ENCODE measurements at regions not wholly inside any gene's neighbourhood (a gene's known extent, or its start where the extent isn't known, plus 50 kb on each side); places are given as distances from the start of the nearest gene placed in this dataset.
"Not testable (repeated sequence)": the region's sequence is repeated elsewhere in the genome, so short reads cannot be mapped to it uniquely, and the experiment has no call there.

DNA sequence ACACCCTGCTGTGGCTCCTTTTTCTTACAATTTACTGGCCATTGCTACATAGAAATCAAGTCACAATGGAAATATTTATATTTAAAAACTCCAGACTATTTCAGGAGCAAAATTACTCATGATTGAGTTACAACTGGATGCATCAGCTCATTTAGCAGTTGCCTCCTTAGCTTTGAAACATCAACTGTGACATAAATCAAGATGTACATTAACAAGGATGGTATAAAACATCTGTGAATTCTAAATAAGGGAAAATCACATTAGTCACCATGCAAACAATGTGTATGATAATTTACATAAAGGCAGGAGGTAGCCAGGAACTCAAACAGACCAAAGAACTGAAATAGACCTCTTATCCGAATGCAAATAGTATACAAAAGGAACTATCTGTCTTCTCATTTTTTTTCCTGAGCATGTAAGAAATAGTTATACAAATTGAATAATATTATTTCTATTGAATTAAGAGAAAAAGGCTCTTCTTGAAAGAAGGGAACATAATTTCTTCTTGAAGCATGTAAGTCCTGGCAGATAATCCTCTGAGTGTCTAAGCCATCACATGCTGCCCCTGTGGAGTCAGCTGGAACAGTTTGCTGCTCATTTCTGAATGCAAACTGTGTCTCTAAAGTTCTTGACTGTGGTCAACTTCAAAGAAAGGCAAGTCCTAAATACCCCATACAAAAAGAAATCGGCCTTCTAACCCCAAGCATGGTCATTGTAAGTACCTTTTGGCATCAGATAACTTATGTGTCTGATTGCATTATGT, 151.2 kb downstream of the NAA11 start:
- peak in 1 of 3 experiments; percentile 13 for DNase-seq

GRCh38 chr4:79173186-79173585, 152.7 kb downstream of the NAA11 start:
- DNase-seq, result no peak

GRCh38 chr4:79170077-79170476, 155.8 kb downstream of the NAA11 start:
- DNase-seq, result no peak

DNA sequence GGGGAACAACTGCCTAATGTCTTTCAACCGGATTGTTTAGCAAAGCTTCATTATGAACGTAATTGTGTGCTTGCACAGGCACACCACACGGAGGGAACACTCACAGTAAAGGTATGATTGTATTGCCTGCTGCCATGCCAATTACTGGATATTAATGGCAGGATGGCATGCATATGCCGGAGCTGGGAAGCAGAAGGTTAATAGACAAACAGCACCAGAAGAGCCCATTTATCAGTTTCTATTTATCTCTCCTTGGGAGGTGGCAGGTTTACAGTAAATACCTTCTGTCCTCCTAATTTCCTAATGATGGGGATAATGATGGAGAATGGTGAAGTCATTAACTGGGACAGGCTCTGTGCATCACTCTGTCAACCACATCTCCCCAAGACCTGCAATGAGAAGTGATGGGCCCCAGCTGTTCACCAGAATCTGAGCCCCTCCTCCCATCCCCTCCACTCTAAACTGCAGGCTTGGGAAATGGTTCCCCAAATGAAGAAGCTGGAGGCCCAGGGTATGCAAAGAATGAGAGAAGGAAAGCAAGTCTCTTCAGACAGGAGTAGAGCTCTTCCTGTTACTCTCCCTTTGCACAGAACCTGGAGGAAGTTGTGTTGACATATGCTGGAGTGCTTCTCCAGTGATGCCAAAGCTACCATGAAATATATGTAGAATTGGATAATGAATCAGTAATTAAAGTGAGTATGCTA, 160.8 kb downstream of the NAA11 start:
- peak in 2 of 3 experiments; percentile 35 to 80 for DNase-seq

- DNase-seq, result no peak
These were observed 161.8 kb downstream of the NAA11 start for GRCh38 chr4:79163981-79164490.

- DNase-seq, result no peak
These were observed 164.9 kb downstream of the NAA11 start for GRCh38 chr4:79160962-79161361.

DNA sequence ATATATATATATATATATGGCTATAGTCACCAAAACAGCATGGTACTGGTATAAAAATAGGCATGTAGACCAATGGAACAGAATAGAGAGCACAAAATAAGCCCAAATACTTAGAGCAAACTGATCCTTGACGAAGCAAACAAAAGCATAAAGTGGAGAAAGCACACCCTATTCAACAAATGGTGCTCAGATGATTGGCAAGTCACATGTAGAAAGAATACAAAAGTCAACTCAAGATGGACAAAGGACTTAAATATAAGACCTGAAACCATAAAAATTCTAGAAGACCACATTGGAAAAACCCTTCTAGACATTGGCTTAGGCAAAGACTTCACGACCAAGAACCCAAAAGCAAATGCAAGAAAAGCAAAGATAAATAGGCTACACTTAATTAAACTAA, 167.2 kb downstream of the NAA11 start:
- not testable (repeated sequence) for DNase-seq

DNA sequence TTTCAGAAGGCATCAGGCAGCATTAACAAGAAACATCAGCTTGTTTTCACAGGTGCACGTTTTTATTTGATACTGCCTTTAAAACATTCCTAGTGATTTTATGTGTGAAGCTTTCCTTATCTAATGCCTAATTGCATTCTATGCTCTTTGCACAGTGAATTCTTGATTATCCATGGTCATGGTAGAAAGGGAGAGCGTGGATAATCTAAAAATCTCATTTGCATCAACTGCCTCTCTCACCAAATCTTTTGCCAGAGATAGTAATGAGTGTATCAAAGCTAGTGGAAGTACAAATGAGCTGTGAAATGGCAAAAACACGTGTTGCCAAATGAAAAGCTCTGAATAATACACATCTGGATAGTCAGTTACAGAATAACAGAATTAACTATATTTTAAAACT, 170.5 kb downstream of the NAA11 start:
- DNase-seq, result no peak

- no peak for DNase-seq
These were observed 174.9 kb downstream of the NAA11 start for GRCh38 chr4:79150820-79151416.

DNA sequence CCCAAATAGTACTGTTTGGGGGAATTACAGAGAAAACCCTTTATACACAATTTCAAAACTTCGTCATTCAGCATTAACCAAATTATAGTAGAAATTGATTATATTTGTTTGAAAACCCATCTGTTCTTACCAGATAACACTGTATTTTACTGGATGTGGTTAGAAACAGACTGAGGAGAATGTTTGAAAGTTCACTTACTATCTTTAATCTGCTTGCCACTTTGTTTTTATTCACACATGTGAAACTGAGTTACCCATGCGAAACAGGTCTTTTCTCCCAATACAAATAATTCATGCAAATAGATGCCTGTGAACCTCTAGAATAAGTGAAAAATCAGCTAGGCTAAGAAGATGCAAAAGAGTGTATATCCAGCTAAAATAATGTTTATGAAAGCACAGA, 177.5 kb downstream of the NAA11 start:
- no peak for DNase-seq

DNA sequence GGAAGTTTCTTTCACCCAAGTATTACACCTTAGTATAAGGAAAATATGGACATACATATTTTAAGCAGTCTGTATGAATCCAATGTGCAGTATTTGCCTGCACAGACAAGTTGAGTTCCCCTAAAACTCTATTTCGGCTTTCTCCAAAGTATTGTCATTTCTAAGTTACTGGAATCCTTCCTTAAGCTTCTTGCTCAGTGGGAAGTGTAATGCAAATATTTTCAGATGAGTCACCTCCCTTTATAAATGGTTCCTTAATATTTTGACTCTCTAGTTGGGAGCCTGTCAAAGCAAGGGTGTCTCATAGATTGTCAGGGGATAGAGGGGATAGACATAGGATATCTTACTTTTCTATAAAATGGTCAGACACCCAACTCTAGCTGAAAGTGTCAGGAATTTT, 178.6 kb downstream of the NAA11 start:
- DNase-seq, result no peak

GRCh38 chr4:79141530-79141929, 184.3 kb downstream of the NAA11 start:
- DNase-seq, result no peak

DNA sequence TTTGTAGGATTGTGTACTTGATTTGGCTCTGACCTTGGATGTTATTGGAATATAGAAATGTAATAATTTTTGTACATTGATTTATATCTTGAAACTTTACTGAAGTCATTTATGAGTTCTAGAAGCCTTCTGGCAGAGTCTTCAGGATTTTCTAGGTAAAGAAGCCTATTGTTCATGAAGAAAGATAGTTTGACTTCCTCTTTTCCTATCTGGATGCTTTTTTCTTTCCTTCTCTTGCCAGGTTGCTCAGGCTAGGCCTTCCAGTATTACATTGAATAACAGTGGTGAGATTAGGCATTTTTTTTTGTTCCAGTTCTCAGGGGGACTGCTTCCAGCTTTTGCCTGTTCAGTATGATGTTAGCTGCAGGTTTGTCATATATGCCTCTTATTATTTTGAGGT, 191.1 kb downstream of the NAA11 start:
- DNase-seq, result no peak

DNA sequence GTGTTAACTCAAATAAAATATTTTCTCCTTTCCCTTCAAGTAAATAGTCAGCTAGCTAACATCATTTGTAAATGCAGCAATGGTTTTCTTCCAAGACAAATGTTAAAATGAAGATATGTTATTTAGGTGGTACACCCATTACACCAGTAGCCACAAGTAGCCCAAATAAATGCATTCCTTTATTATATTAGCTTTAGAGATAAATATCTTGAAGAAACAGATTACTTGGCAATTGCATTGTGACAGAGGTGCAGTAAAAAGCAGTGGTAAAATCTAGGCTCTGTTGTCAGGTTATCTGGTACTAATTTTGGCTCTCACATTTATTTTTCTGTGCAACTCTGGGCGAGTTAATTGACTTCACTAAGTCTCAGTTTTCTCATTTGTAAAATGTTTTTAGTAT, 193.0 kb downstream of the NAA11 start:
- no peak for DNase-seq

DNA sequence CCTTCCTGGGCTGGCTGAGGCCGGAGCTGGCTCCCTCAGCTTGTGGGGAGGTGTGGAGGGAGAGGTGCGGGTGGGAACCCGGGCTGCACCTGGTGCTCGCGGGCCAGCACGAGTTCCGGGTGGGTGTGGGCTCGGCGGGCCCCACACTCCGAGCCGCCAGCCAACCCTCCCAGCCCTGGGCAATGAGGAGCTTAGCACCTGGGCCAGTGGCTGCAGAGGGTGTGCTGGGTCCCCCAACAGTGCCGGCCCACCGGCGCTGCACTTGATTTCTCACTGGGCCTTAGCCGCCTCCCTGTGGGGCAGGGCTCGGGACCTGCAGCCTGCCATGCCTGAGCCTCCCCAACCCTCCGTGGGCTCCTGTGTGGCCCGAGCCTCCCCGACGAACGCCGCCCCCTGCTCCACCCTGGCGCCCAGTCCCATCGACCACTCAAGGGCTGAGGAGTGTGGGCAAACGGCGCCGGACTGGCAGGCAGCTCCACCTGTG, 182.7 kb upstream of the PAQR3 start:
- DNase-seq, result no peak

- DNase-seq, result no peak
These were observed 182.0 kb upstream of the PAQR3 start for GRCh38 chr4:79121223-79121622.

DNA sequence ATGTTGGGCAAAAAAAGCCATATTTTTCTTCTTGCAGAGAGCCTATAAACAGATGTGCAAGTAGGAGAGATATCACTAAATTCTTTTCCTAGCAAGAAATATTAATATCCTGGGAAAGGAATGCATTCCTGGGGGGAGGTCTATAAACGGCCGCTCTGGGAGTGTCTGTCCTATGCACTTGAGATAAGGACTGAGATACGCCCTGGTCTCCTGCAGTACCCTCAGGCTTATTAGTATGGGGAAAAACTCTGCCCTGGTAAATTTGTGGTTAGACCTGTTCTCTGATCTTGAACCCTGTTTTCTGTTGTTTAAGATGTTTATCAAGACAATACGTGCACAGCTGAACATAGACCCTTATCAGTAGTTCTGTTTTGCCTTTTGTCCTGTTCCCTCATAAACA, 177.8 kb upstream of the PAQR3 start:
- DNase-seq, result not testable (repeated sequence)

DNA sequence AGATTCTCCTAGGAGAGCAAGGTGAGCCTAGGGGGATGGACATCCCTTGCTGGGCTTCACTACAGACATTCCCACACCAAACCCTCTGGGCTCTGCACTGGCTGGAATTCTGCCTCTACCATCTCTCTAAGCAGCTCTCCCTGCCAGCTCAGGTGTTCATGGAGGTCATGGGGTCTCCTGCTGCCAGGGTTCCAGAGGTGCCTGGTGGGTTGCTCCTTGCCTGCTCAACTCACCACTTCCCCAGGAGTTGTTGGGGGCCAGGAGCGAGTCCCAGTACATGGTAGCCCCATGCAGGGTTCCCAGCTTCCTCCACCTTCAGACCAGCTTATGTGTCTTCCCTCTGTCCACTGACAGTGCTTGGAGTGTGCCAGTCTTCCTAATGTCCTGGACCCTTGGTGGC, 167.8 kb upstream of the PAQR3 start:
- DNase-seq, result no peak

- peak in 1 of 3 experiments; percentile 5 for DNase-seq
These were observed 149.9 kb upstream of the PAQR3 start for GRCh38 chr4:79088946-79089691.

- DNase-seq, result no peak
These were observed 147.8 kb upstream of the PAQR3 start for GRCh38 chr4:79087071-79087470.

DNA sequence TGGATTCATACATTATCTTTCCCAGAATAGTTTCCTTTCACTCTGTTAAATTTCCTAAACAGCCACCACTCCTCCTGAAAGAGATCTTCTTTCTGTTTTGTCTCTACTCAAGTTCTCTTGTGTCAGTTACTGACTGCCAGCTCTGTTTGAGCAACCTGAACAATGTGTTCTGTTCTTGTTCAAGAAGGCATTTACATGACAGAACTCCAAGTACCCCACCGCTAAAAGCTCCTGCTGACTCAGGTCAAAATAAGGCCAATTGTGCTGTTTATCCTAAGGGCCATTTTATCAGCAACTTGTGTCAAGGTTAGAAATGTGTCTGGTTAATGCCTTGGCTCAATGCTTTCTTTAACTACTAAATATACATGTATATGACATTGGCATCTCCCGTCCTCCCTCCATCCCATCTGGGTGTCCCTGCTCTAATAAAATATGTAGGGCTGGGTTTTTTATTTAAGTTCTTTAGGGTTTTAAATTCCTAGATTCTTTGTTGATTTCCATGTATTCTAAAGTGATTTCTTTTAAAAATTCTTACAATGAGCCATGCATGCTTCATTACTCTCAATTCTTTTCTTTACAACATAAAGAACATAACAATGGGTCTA, 144.3 kb upstream of the PAQR3 start:
- DNase-seq, result no peak

- DNase-seq, result no peak
These were observed 143.8 kb upstream of the PAQR3 start for GRCh38 chr4:79082997-79083396.

GRCh38 chr4:79081973-79082372, 142.7 kb upstream of the PAQR3 start:
- DNase-seq, result no peak
